ENCODE measurements at regions not wholly inside any gene's neighbourhood (a gene's known extent, or its start where the extent isn't known, plus 50 kb on each side); places are given as distances from the start of the nearest gene placed in this dataset.
"Not testable (repeated sequence)": the region's sequence is repeated elsewhere in the genome, so short reads cannot be mapped to it uniquely, and the experiment has no call there.

- DNase-seq = no peak
- Histone ChIP-seq H3K4me1 (no peaks in the 10 kb centered on the region), H3K4me3 (no peak overlapping the region), H3K27me3 (no peaks in the 10 kb centered on the region), H3K36me3 (ENCODE audit: low read depth, missing control alignments) (no peaks in the 10 kb centered on the region), H3K9me3 (no peaks in the 10 kb centered on the region), H3K27ac (no peak overlapping the region)
- WGBS, 2 donors = 90 to 94% methylated on average over 2 of the region's 2 CpGs
- intact Hi-C loops (cut with DNase I; ENCODE audit: low total_unique reads) = no loop called here
- TF ChIP-seq POLR2A (IDR thresholded peaks at IDR 0.05) (no peak), CTCF (IDR thresholded peaks at IDR 0.05) (no peak)
Observed at GRCh38 chr4:170348945-170349344, 259.2 kb upstream of the AADAT start.

- WGBS, 2 donors = 20 to 36% methylated on average over 1 of the region's 1 CpG
- intact Hi-C loops (cut with DNase I; ENCODE audit: low total_unique reads); H3K27ac ChIP-seq: not testable (repeated sequence)
Observed at GRCh38 chr4:170347191-170347590, 257.4 kb upstream of the AADAT start.

DNA sequence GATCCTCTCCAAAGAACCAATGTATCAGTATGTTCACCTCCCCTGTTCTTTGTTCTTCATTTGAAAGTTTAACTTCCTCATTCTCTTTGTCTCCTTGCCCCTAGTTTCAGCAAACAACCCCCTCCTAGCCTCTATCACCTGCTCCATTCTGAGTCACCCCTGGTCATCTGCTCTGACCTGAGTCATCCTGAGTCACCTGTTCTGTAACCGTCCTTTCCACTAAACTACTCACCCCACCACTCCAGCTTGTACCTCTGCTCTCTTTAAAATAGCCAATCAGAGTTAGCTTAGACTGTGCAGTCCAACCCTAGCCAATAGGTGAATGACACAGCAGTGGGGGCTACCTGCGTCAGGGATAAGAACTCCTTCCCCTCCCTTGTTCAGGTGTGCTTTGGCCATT, 249.8 kb upstream of the AADAT start:
- H3K36me3 ChIP-seq (ENCODE audit: low read depth, missing control alignments) = no peaks in the 10 kb centered on the region
- H3K4me1 ChIP-seq = no peaks in the 10 kb centered on the region
- WGBS, 2 donors = 88 to 97% methylated on average over 2 of the region's 2 CpGs
- TF ChIP-seq CTCF (IDR thresholded peaks at IDR 0.05) (no peak), POLR2A (IDR thresholded peaks at IDR 0.05) (no peak)
- H3K4me3 ChIP-seq = no peak overlapping the region
- H3K9me3 ChIP-seq = no peaks in the 10 kb centered on the region
- no peak overlapping the region for H3K27ac ChIP-seq
- no peak for DNase-seq
- H3K27me3 ChIP-seq = no peaks in the 10 kb centered on the region
- intact Hi-C loops (cut with DNase I; ENCODE audit: low total_unique reads) = no loop called here

More at GRCh38 chr4:170347191-170347590, 257.4 kb upstream of the AADAT start:
- not testable (repeated sequence) for H3K27me3 ChIP-seq; H3K4me1 ChIP-seq; H3K9me3 ChIP-seq; H3K4me3 ChIP-seq; H3K36me3 ChIP-seq (ENCODE audit: low read depth, missing control alignments)
- peak; percentile 45 for DNase-seq

GRCh38 chr4:170336238-170336775, 246.6 kb upstream of the AADAT start:
- H3K36me3 ChIP-seq (ENCODE audit: low read depth, missing control alignments) = no peaks in the 10 kb centered on the region
- no peaks in the 10 kb centered on the region for H3K27me3 ChIP-seq
- H3K4me3 ChIP-seq = no peak overlapping the region
- no peak overlapping the region for H3K27ac ChIP-seq
- TF ChIP-seq POLR2A (IDR thresholded peaks at IDR 0.05) (no peak), CTCF (IDR thresholded peaks at IDR 0.05) (no peak)
- no peak for DNase-seq
- H3K4me1 ChIP-seq = no peaks in the 10 kb centered on the region
- 70 to 87% methylated on average over 3 of the region's 3 CpGs for WGBS, 2 donors
- intact Hi-C loops (cut with DNase I; ENCODE audit: low total_unique reads) = no loop called here
- H3K9me3 ChIP-seq = no peaks in the 10 kb centered on the region

DNA sequence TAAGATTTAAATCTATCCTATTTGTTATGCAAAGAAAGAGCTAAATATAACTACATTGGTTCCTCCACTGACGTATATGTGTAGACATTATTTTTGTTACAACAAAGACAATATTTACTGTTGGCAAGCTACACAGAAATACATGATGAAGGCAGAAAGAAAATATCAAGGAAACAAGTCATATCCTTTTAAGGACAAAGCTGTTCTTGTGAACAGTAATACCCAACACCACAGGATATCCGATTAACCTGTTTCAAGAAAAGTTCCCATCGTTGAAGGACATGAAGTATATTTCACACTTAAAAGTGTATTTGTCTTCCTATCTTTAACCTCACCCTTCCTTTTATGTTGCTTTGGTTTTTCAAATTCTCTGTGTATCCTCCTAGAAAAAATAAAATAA, 235.8 kb upstream of the AADAT start:
- intact Hi-C loops (cut with DNase I; ENCODE audit: low total_unique reads) = no loop called here
- 78 to 81% methylated on average over 3 of the region's 3 CpGs for WGBS, 2 donors

More for the DNA sequence above, 235.8 kb upstream of the AADAT start:
- TF ChIP-seq POLR2A (IDR thresholded peaks at IDR 0.05) = no peak
- TF ChIP-seq CTCF (IDR thresholded peaks at IDR 0.05) = no peak
- Histone ChIP-seq H3K4me1 (no peaks in the 10 kb centered on the region), H3K9me3 (peaks cover 3% of the 10 kb centered on the region), H3K36me3 (ENCODE audit: low read depth, missing control alignments) (no peaks in the 10 kb centered on the region), H3K27ac (no peak overlapping the region), H3K27me3 (no peaks in the 10 kb centered on the region), H3K4me3 (no peak overlapping the region)
- no peak for DNase-seq

Measured in testis (tissue), 2 donors.